Trophoblast cell (in vitro differentiated cells and primary cell): ENCODE measurements at regions not wholly inside any gene's neighbourhood (a gene's known extent, or its start where the extent isn't known, plus 50 kb on each side); places are given as distances from the start of the nearest gene placed in this dataset.

Experiments
- DNase-seq, 2 donors: peaks; one replicate each; pipeline ENCODE4 v3.0.0-alpha.2; 2016
- H2AFZ ChIP-seq: 2 replicates; pipeline ENCODE4 v1.6.1; 2013; ENCODE audit warnings: low read length, moderate library complexity, mild to moderate bottlenecking; ENCODE audit not compliant: insufficient read depth, poor library complexity
- H2AK5ac ChIP-seq: 2 replicates; pipeline ENCODE4 v1.6.1; 2013; ENCODE audit warnings: mild to moderate bottlenecking, low read length
- H2BK120ac ChIP-seq: 2 replicates; pipeline ENCODE4 v1.6.1; 2013; ENCODE audit warnings: low read length, mild to moderate bottlenecking, moderate library complexity; ENCODE audit not compliant: insufficient read depth, poor library complexity
- H2BK12ac ChIP-seq: 2 replicates; pipeline ENCODE4 v1.6.1; 2013; ENCODE audit warnings: mild to moderate bottlenecking, low read length, moderate library complexity
- H2BK5ac ChIP-seq: 2 replicates; pipeline ENCODE4 v1.6.1; 2013; ENCODE audit warnings: low read length, low read depth, moderate library complexity, mild to moderate bottlenecking; ENCODE audit not compliant: poor library complexity
- H3K14ac ChIP-seq: 2 replicates; pipeline ENCODE4 v1.6.1; 2013; ENCODE audit warnings: mild to moderate bottlenecking, low read length
- H3K18ac ChIP-seq: 2 replicates; pipeline ENCODE4 v1.6.1; 2013; ENCODE audit warnings: mild to moderate bottlenecking, low read length
- H3K23ac ChIP-seq: 2 replicates; pipeline ENCODE4 v1.6.1; 2013; ENCODE audit warnings: low read length
- H3K27ac ChIP-seq: 2 replicates; pipeline ENCODE4 v1.5.1; 2013; ENCODE audit warnings: low read depth, mild to moderate bottlenecking, inconsistent platforms, low read length, moderate library complexity
- H3K27me3 ChIP-seq: 2 replicates; pipeline ENCODE4 v1.6.1; 2013; ENCODE audit warnings: inconsistent platforms, mild to moderate bottlenecking, low read length, moderate library complexity; ENCODE audit not compliant: insufficient read depth
- H3K36me3 ChIP-seq, 2 experiments: 1 replicate in 1 of 2; 2 replicates in 1 of 2; pipeline ENCODE4 v1.6.1; 2013; ENCODE audit warnings: low read length in 2 of 2, mild to moderate bottlenecking in 2 of 2, moderate library complexity in 1 of 2; ENCODE audit not compliant: insufficient read depth in 2 of 2, control insufficient read depth in 1 of 2
- H3K4ac ChIP-seq: 2 replicates; pipeline ENCODE4 v1.6.1; 2013; ENCODE audit warnings: low read depth, mild to moderate bottlenecking, low read length, moderate library complexity
- H3K4me1 ChIP-seq, 2 experiments: 1 replicate in 1 of 2; 2 replicates in 1 of 2; pipeline ENCODE4 v1.6.1; 2013; ENCODE audit warnings: low read length in 2 of 2, mild to moderate bottlenecking in 2 of 2, moderate library complexity in 1 of 2; ENCODE audit not compliant: insufficient read depth in 2 of 2, control insufficient read depth in 1 of 2
- H3K4me2 ChIP-seq: 2 replicates; pipeline ENCODE4 v1.6.1; 2013; ENCODE audit warnings: inconsistent platforms, mild to moderate bottlenecking, low read length, moderate library complexity
- H3K4me3 ChIP-seq: 2 replicates; pipeline ENCODE4 v1.5.1; 2013; ENCODE audit warnings: mild to moderate bottlenecking, low read depth, low read length, inconsistent platforms
- H3K79me1 ChIP-seq: one replicate; pipeline ENCODE4 v1.6.1; 2013; ENCODE audit warnings: low read length
- H3K79me2 ChIP-seq: 2 replicates; pipeline ENCODE4 v1.6.1; 2013; ENCODE audit warnings: low read length, mild to moderate bottlenecking; ENCODE audit not compliant: control insufficient read depth, insufficient read depth, poor library complexity
- H3K9ac ChIP-seq: 2 replicates; pipeline ENCODE4 v1.6.1; 2013; ENCODE audit warnings: mild to moderate bottlenecking, low read length
- H3K9me3 ChIP-seq: 2 replicates; pipeline ENCODE4 v1.6.1; 2013; ENCODE audit warnings: low read depth, mild to moderate bottlenecking, control low read depth, inconsistent platforms, low read length; ENCODE audit not compliant: insufficient read depth
- H4K12ac ChIP-seq: 2 replicates; pipeline ENCODE4 v1.6.1; 2013; ENCODE audit warnings: low read depth, mild to moderate bottlenecking, low read length, moderate library complexity
- H4K8ac ChIP-seq: 2 replicates; pipeline ENCODE4 v1.6.1; 2013; ENCODE audit warnings: low read depth, mild to moderate bottlenecking, low read length, moderate library complexity
- H4K91ac ChIP-seq: one replicate; pipeline ENCODE4 v1.6.1; 2013; ENCODE audit warnings: low read depth, mild to moderate bottlenecking, low read length, moderate library complexity
- WGBS: extraction: QIAGEN DNeasy Blood & Tissue Kit; methylation state at CpG from one replicate; pipeline ENCODE4 v1.1.7; 2013; ENCODE audit warnings: missing lambda C conversion rate; ENCODE audit not compliant: insufficient read length, insufficient coverage; ENCODE audit errors: extremely low coverage; 5-methylcytosine and 5-hydroxymethylcytosine counted together

- no peak overlapping the region for H3K9ac ChIP-seq
- H2AFZ ChIP-seq, result no peak overlapping the region
- WGBS, result no CpG with 5 or more reads among the region's 2 CpGs
- no peak overlapping the region for H3K27ac ChIP-seq
- H3K4ac ChIP-seq, result no peak overlapping the region
- no peak overlapping the region for H2BK120ac ChIP-seq
- no peak overlapping the region for H3K14ac ChIP-seq
- H3K36me3 ChIP-seq, result no peaks in the 10 kb centered on the region
- H3K9me3 ChIP-seq, result no peaks in the 10 kb centered on the region
- H3K27me3 ChIP-seq, result no peaks in the 10 kb centered on the region
- no peak overlapping the region for H3K4me3 ChIP-seq
- H2BK5ac ChIP-seq, result no peak overlapping the region
- H3K4me2 ChIP-seq, result no peak overlapping the region
- H4K8ac ChIP-seq, result no peak overlapping the region
- H3K4me1 ChIP-seq, result no peaks in the 10 kb centered on the region
- no peak overlapping the region for H3K23ac ChIP-seq
- H2AK5ac ChIP-seq, result no peak overlapping the region
- no peak overlapping the region for H3K18ac ChIP-seq
- H3K79me1 ChIP-seq, result no peaks in the 10 kb centered on the region
- no peak overlapping the region for H2BK12ac ChIP-seq
- H4K91ac ChIP-seq, result no peak overlapping the region
- no peaks in the 10 kb centered on the region for H3K79me2 ChIP-seq
- H4K12ac ChIP-seq, result no peak overlapping the region
- DNase-seq, result no peak
Observed at GRCh38 chr3:164845739-164846138, 232.6 kb downstream of the SI start.

DNA sequence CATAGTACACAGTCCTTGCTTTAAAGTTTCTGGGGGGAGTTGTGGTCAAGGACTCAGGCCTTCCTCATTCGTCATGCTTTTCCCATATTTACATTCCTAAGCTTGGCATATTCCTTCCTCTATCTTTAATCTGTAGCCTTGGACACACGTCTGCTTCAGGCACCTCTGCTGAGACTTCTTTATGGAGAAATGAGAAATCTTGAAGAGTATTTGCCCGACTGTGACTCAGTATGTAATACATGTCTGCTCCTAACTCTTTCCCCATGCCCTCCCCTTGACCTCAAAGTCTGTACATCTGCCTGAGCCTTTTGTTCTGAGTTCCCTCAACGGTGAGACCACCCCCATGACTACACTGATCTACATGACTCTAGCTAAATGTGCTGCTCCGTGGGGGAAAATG, 246.1 kb downstream of the SI start:
- Histone ChIP-seq H3K18ac (no peak overlapping the region), H4K91ac (no peak overlapping the region), H3K4me1 (no peaks in the 10 kb centered on the region), H3K23ac (no peak overlapping the region), H3K4me2 (no peak overlapping the region), H3K9ac (no peak overlapping the region), H2AK5ac (no peak overlapping the region), H4K12ac (no peak overlapping the region), H3K4ac (no peak overlapping the region), H2BK12ac (no peak overlapping the region), H4K8ac (no peak overlapping the region), H3K79me1 (no peaks in the 10 kb centered on the region), H3K27ac (no peak overlapping the region), H3K9me3 (no peaks in the 10 kb centered on the region), H3K79me2 (no peaks in the 10 kb centered on the region), H2AFZ (no peak overlapping the region), H2BK120ac (no peak overlapping the region), H3K4me3 (no peak overlapping the region), H3K36me3 (no peaks in the 10 kb centered on the region), H2BK5ac (no peak overlapping the region), H3K27me3 (no peaks in the 10 kb centered on the region), H3K14ac (no peak overlapping the region)
- no CpG with 5 or more reads among the region's 5 CpGs for WGBS
- no peak for DNase-seq

DNA sequence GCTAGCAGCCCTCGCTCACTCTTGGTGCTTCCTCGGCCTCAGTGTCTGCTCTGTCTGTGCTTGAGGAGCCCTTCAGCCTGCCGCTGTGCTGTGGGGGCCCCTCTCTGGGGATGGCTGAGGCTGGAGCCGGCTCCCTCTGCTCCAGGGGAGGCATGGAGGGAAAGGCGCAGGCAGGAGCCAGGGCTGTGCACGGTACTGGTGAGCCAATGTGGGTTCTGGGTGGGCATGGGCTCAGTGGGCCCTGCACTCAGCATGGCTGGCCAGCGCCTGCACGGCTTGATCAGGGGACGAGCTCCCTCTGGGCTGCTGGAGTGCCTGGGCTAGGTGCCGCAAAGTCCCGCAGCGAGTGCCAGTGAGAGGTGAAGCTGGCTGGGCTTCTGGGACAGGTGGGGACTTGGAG, 260.0 kb downstream of the SI start:
- no peak overlapping the region for H3K27ac ChIP-seq

DNA sequence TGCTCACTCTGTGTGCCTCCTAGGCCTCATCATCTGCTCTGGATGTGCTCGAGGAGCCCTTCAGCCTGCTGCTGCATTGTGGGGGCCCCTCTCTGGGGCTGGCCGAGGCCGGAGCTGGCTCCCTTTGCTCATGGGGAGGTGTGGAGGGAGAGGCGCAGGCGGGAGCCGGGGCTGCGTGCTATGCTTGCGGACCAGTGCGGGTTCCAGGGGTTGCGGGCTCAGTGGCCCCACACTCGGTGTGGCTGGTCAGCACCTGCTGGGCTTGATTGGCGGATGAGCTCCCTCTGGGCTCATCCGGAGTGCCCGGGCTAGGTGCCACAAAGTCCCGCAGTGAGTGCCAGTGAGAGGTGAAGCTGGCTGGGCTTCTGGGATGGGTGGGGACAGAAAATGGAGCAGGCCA, 264.2 kb downstream of the SI start:
- peaks cover 3% of the 10 kb centered on the region for H3K9me3 ChIP-seq
- H3K23ac ChIP-seq, result no peak overlapping the region
- H4K12ac ChIP-seq, result no peak overlapping the region
- H3K9ac ChIP-seq, result no peak overlapping the region
- no peak overlapping the region for H2AFZ ChIP-seq
- H3K4me1 ChIP-seq, result no peaks in the 10 kb centered on the region
- no peak overlapping the region for H3K27ac ChIP-seq
- no peak for DNase-seq
- no peaks in the 10 kb centered on the region for H3K36me3 ChIP-seq
- H3K18ac ChIP-seq, result no peak overlapping the region
- no peak overlapping the region for H3K14ac ChIP-seq
- no peak overlapping the region for H2BK5ac ChIP-seq
- H3K4me3 ChIP-seq, result no peak overlapping the region
- H2AK5ac ChIP-seq, result no peak overlapping the region
- no peaks in the 10 kb centered on the region for H3K27me3 ChIP-seq
- H2BK12ac ChIP-seq, result no peak overlapping the region
- H3K4ac ChIP-seq, result no peak overlapping the region
- H3K79me1 ChIP-seq, result no peaks in the 10 kb centered on the region
- no peak overlapping the region for H2BK120ac ChIP-seq
- H4K8ac ChIP-seq, result no peak overlapping the region
- no peak overlapping the region for H3K4me2 ChIP-seq
- no peaks in the 10 kb centered on the region for H3K79me2 ChIP-seq
- no peak overlapping the region for H4K91ac ChIP-seq
- WGBS, result no CpG with 5 or more reads among the region's 15 CpGs

More for the DNA sequence above, 260.0 kb downstream of the SI start:
- Histone ChIP-seq H3K4me3 (no peak overlapping the region), H4K8ac (no peak overlapping the region), H3K79me1 (no peaks in the 10 kb centered on the region), H3K79me2 (no peaks in the 10 kb centered on the region), H3K9me3 (peaks cover 3% of the 10 kb centered on the region), H3K4me2 (no peak overlapping the region), H4K91ac (no peak overlapping the region), H3K18ac (no peak overlapping the region), H2AFZ (no peak overlapping the region), H3K14ac (no peak overlapping the region), H2BK12ac (no peak overlapping the region), H2BK120ac (no peak overlapping the region), H2BK5ac (no peak overlapping the region), H3K23ac (no peak overlapping the region), H3K27me3 (no peaks in the 10 kb centered on the region), H2AK5ac (no peak overlapping the region), H4K12ac (no peak overlapping the region), H3K9ac (no peak overlapping the region), H3K36me3 (no peaks in the 10 kb centered on the region), H3K4me1 (no peaks in the 10 kb centered on the region), H3K4ac (no peak overlapping the region)
- no peak for DNase-seq
- WGBS, result no CpG with 5 or more reads among the region's 12 CpGs
